EH (cell line): ENCODE measurements at regions not wholly inside any gene's neighbourhood (a gene's known extent, or its start where the extent isn't known, plus 50 kb on each side); places are given as distances from the start of the nearest gene placed in this dataset.

Experiments
- DNase-seq: peaks from one replicate; pipeline ENCODE4 v3.0.0-alpha.2; 2015; ENCODE audit warnings: low read depth

GRCh38 chr6:23306251-23306950 lies 737.0 kb downstream of the HDGFL1 start:
- no peak for DNase-seq

- no peak for DNase-seq
Observed at GRCh38 chr6:23307516-23307915, 738.1 kb downstream of the HDGFL1 start.

GRCh38 chr6:23308166-23308565 lies 738.8 kb downstream of the HDGFL1 start:
- DNase-seq = no peak

- DNase-seq = no peak
Observed at GRCh38 chr6:23311211-23311610, 741.8 kb downstream of the HDGFL1 start.

GRCh38 chr6:23316131-23316530 lies 746.8 kb downstream of the HDGFL1 start:
- DNase-seq = peak; percentile 3

- DNase-seq = no peak
Observed at GRCh38 chr6:23316931-23317330, 747.6 kb downstream of the HDGFL1 start.

GRCh38 chr6:23319582-23319981 lies 750.2 kb downstream of the HDGFL1 start:
- DNase-seq = no peak

- DNase-seq = no peak
Observed at GRCh38 chr6:23320471-23321015, 751.2 kb downstream of the HDGFL1 start.

- no peak for DNase-seq
Observed at GRCh38 chr6:23323897-23324296, 754.5 kb downstream of the HDGFL1 start.

GRCh38 chr6:23325065-23325464 lies 755.7 kb downstream of the HDGFL1 start:
- no peak for DNase-seq

GRCh38 chr6:23327621-23328020 lies 758.3 kb downstream of the HDGFL1 start:
- no peak for DNase-seq

GRCh38 chr6:23329086-23329485 lies 759.7 kb downstream of the HDGFL1 start:
- DNase-seq = no peak

GRCh38 chr6:23330632-23331031 lies 761.3 kb downstream of the HDGFL1 start:
- DNase-seq = no peak

GRCh38 chr6:23334360-23334759 lies 765.0 kb downstream of the HDGFL1 start:
- DNase-seq = no peak

- DNase-seq = no peak
Observed at GRCh38 chr6:23335894-23336293, 766.5 kb downstream of the HDGFL1 start.

- no peak for DNase-seq
Observed at GRCh38 chr6:23339268-23339667, 769.9 kb downstream of the HDGFL1 start.

GRCh38 chr6:23340271-23340670 lies 770.9 kb downstream of the HDGFL1 start:
- no peak for DNase-seq

GRCh38 chr6:23343610-23344306 lies 774.4 kb downstream of the HDGFL1 start:
- no peak for DNase-seq

GRCh38 chr6:23348185-23348584 lies 777.8 kb upstream of the NRSN1 start:
- DNase-seq = no peak

- peak; percentile 91 for DNase-seq
Observed at GRCh38 chr6:23349521-23350147, 776.4 kb upstream of the NRSN1 start.

- DNase-seq = no peak
Observed at GRCh38 chr6:23350752-23351453, 775.1 kb upstream of the NRSN1 start.

- DNase-seq = no peak
Observed at GRCh38 chr6:23354004-23354403, 772.0 kb upstream of the NRSN1 start.
